NB4 (cell line): ENCODE measurements at regions not wholly inside any gene's neighbourhood (a gene's known extent, or its start where the extent isn't known, plus 50 kb on each side); places are given as distances from the start of the nearest gene placed in this dataset.

Experiments
- DNase-seq: peaks from one replicate; pipeline ENCODE4 v3.0.0; 2010; ENCODE audit warnings: low read depth
- H3K4me3 ChIP-seq: one replicate; pipeline ENCODE4 v1.5.1; 2011; ENCODE audit warnings: mild to moderate bottlenecking, low read depth, low read length, moderate library complexity
- CTCF ChIP-seq: IDR thresholded peaks from one replicate; pipeline ENCODE4 v1.5.1; 2012; ENCODE audit warnings: low read depth, low read length
- MYC ChIP-seq: IDR thresholded peaks from 2 replicates; pipeline ENCODE4 v1.6.1; 2011; ENCODE audit warnings: low read depth, low read length
- POLR2A ChIP-seq: IDR thresholded peaks from 2 replicates; pipeline ENCODE4 v1.6.1; 2011; ENCODE audit warnings: mild to moderate bottlenecking; ENCODE audit not compliant: insufficient read length; ENCODE audit errors: extremely low read depth
- TF ChIP-seq, protein P1 (sequence below): IDR thresholded peaks from 2 replicates; pipeline ENCODE4 v1.6.1; 2011; ENCODE audit warnings: low read depth, low read length

- no peak overlapping the region for H3K4me3 ChIP-seq
- peak; percentile 15 for DNase-seq
- no peak for TF ChIP-seq POLR2A
- TF ChIP-seq, protein P1, sequence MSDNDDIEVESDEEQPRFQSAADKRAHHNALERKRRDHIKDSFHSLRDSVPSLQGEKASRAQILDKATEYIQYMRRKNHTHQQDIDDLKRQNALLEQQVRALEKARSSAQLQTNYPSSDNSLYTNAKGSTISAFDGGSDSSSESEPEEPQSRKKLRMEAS, result no peak
- no peak for TF ChIP-seq MYC
- no peak for TF ChIP-seq CTCF
These were observed 189.5 kb downstream of the GASK1B start for GRCh38 chr4:157983300-157983699.

DNA sequence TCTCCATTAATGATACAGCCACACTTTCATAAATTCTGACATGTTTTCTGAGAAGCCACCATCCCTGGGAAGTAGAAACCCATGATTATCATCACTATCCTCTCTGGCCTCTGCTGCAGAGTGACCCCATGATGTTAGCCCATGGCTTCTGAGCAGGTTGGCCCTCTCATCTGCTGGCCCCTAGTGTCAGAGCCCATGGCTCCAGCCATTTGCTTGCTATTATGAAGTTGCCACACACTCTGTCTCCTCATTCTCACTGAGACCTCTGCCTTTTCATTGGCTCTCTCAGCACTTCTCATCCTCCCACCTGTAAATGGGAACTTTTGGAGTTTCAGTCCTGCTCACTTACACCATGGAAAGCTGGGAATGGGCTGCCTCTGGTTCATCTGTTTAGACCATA lies 192.7 kb downstream of the GASK1B start:
- H3K4me3 ChIP-seq, result no peak overlapping the region
- DNase-seq, result no peak
- TF ChIP-seq MYC (no peak), CTCF (no peak), POLR2A (no peak)
- TF ChIP-seq, protein P1, result no peak

DNA sequence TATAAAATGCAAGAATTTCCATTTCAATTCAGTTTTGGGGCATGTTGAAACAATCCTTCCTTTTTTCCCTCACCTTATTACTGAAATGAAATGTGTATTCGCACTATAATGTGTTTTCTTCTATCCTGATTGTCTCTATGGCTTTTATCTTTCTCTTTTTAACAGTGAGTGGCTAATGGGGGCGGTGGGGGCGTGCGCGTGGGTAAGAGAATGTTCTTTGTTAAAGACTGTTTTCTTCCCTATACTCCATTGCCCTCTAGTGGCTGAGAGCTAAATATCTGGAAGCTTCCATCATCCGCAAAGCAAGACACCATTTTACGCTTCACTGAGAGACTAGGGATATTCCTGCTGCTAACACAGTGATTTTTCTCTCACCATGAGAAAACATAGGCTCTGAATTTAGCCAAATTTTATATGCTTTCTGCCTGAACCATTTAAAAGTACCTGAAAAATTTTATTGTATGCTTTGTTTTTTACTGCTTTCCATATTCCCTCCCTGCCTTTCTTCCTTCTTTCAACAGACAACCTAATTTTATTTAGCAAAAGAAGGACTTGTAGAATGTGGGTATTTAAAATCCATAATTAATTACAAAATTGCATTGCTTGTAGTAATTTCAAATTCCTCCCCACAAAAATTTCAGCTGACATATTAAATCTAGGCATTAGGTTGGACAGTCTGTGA lies 194.0 kb downstream of the GASK1B start:
- TF ChIP-seq, protein P1, result no peak
- TF ChIP-seq CTCF (peak; percentile 73), MYC (no peak), POLR2A (no peak)
- H3K4me3 ChIP-seq, result no peak overlapping the region

GRCh38 chr4:157977086-157977485 lies 195.7 kb downstream of the GASK1B start:
- TF ChIP-seq, protein P1, result no peak
- TF ChIP-seq MYC (no peak), POLR2A (no peak), CTCF (no peak)
- DNase-seq, result no peak
- no peak overlapping the region for H3K4me3 ChIP-seq

More for the DNA sequence above, 194.0 kb downstream of the GASK1B start:
- DNase-seq, result peak; percentile 58

- DNase-seq, result no peak
- TF ChIP-seq POLR2A, result no peak
- TF ChIP-seq CTCF, result no peak
- TF ChIP-seq, protein P1, result no peak
These were observed 199.5 kb downstream of the GASK1B start for GRCh38 chr4:157973297-157973696.

More at GRCh38 chr4:157973297-157973696, 199.5 kb downstream of the GASK1B start:
- H3K4me3 ChIP-seq, result no peak overlapping the region
